ENCODE measurements at regions not wholly inside any gene's neighbourhood (a gene's known extent, or its start where the extent isn't known, plus 50 kb on each side); places are given as distances from the start of the nearest gene placed in this dataset.
"Not testable (repeated sequence)": the region's sequence is repeated elsewhere in the genome, so short reads cannot be mapped to it uniquely, and the experiment has no call there.

DNA sequence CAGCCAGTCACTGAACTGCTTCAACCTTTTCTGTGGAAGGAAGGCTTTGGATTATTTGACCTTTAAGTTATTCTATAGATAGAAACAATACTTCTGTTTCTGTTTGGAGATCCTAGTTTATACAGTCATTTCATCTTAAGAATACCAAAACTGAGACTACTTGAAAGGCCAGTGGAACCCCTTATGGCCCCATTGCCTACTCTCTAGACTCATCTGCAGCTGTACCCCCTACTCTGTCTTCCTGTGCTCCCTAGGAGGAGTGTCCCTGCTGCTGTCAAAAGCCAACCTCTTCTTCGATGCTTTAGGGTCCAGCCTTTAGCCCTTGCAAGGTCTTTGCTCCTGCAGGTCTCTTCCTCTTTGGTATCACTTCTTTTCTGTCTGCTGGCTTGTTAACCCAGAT is 169.6 kb downstream of the EDEM1 start:
- TF ChIP-seq, protein P1, sequence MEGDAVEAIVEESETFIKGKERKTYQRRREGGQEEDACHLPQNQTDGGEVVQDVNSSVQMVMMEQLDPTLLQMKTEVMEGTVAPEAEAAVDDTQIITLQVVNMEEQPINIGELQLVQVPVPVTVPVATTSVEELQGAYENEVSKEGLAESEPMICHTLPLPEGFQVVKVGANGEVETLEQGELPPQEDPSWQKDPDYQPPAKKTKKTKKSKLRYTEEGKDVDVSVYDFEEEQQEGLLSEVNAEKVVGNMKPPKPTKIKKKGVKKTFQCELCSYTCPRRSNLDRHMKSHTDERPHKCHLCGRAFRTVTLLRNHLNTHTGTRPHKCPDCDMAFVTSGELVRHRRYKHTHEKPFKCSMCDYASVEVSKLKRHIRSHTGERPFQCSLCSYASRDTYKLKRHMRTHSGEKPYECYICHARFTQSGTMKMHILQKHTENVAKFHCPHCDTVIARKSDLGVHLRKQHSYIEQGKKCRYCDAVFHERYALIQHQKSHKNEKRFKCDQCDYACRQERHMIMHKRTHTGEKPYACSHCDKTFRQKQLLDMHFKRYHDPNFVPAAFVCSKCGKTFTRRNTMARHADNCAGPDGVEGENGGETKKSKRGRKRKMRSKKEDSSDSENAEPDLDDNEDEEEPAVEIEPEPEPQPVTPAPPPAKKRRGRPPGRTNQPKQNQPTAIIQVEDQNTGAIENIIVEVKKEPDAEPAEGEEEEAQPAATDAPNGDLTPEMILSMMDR (IDR thresholded peaks at IDR 0.05) = no peak
- no peak for TF ChIP-seq POLR2A (IDR thresholded peaks at IDR 0.05)
- TF ChIP-seq EP300 (IDR thresholded peaks at IDR 0.05) = no peak
- Histone ChIP-seq H3K27me3 (no peaks in the 10 kb centered on the region), H3K4me1 (ENCODE audit: insufficient read depth) (no peaks in the 10 kb centered on the region), H3K4me3 (no peak overlapping the region), H3K36me3 (no peaks in the 10 kb centered on the region), H3K9me3 (no peaks in the 10 kb centered on the region), H3K27ac (no peak overlapping the region)
- intact Hi-C loops (cut with DNase I) = no loop called here
- no peak for DNase-seq
- WGBS, 3 donors = 84 to 92% (median 87%) methylated on average over 1 of the region's 1 CpG

DNA sequence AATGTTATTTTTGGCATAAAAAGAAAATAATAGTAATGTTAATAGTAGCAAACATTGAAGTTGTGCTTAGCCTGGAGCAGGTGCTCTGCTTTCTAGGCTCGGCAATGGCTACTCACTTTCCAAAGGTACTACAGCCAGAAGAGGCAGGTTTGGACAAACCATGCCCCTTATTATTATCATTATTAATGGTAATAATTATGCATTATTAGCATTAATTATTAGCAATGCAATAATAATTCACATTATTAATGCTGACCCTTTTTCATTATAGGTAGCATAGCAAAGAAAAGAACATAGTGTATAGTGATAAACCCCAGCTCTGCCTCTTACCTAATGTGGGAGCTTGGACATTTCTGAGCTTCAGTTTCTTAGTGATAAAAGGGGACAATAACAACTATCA is 171.4 kb downstream of the EDEM1 start:
- Histone ChIP-seq H3K27ac (no peak overlapping the region), H3K4me1 (ENCODE audit: insufficient read depth) (no peaks in the 10 kb centered on the region), H3K36me3 (no peaks in the 10 kb centered on the region), H3K4me3 (no peak overlapping the region), H3K9me3 (no peaks in the 10 kb centered on the region), H3K27me3 (no peaks in the 10 kb centered on the region)
- WGBS, 3 donors = 90 to 94% (median 93%) methylated on average over 1 of the region's 1 CpG
- DNase-seq = no peak
- intact Hi-C loops (cut with DNase I) = no loop called here
- TF ChIP-seq POLR2A (IDR thresholded peaks at IDR 0.05) = no peak
- TF ChIP-seq, protein P1 (IDR thresholded peaks at IDR 0.05) = no peak
- TF ChIP-seq EP300 (IDR thresholded peaks at IDR 0.05) = no peak

- Histone ChIP-seq H3K27ac (no peak overlapping the region), H3K9me3 (no peaks in the 10 kb centered on the region), H3K4me1 (ENCODE audit: insufficient read depth) (no peaks in the 10 kb centered on the region), H3K4me3 (no peak overlapping the region), H3K36me3 (no peaks in the 10 kb centered on the region), H3K27me3 (no peaks in the 10 kb centered on the region)
- TF ChIP-seq, protein P1 (IDR thresholded peaks at IDR 0.05) = no peak
- no peak for TF ChIP-seq EP300 (IDR thresholded peaks at IDR 0.05)
- no peak for TF ChIP-seq POLR2A (IDR thresholded peaks at IDR 0.05)
- 90 to 94% (median 91%) methylated on average over 3 of the region's 3 CpGs for WGBS, 3 donors
- intact Hi-C loops (cut with DNase I) = no loop called here
- DNase-seq = no peak
Measured at GRCh38 chr3:5360453-5360852, 172.9 kb downstream of the EDEM1 start.

DNA sequence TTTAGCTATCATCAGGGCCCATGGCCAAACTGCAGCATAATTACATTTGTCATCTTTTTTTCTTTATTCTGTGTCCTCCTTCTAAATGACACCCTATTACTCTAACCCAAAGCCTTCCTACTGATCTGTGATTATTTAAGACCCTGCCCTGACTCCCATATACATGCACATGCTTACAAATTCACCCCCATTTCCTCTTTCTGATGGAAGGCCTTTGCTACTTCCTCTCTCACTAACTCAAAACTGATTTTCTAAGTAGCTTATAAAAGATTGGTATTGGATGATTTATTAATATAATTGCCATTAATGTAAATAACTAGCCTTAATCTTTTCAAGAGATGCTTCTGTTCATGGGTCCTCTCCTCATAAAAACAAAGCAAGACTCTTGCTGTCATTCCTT is 179.2 kb downstream of the EDEM1 start:
- no peak overlapping the region for H3K4me3 ChIP-seq
- H3K27ac ChIP-seq = no peak overlapping the region
- intact Hi-C loops (cut with DNase I) = no loop called here
- no peaks in the 10 kb centered on the region for H3K36me3 ChIP-seq
- H3K9me3 ChIP-seq = no peaks in the 10 kb centered on the region
- no peak for DNase-seq
- no peak for TF ChIP-seq EP300 (IDR thresholded peaks at IDR 0.05)
- TF ChIP-seq POLR2A (IDR thresholded peaks at IDR 0.05) = no peak
- TF ChIP-seq, protein P1 (IDR thresholded peaks at IDR 0.05) = no peak
- H3K27me3 ChIP-seq = no peaks in the 10 kb centered on the region
- H3K4me1 ChIP-seq (ENCODE audit: insufficient read depth) = no peaks in the 10 kb centered on the region

GRCh38 chr3:5371555-5371954 is 184.0 kb downstream of the EDEM1 start:
- H3K27ac ChIP-seq; intact Hi-C loops (cut with DNase I); H3K36me3 ChIP-seq; H3K9me3 ChIP-seq; DNase-seq; H3K4me1 ChIP-seq (ENCODE audit: insufficient read depth); H3K4me3 ChIP-seq; H3K27me3 ChIP-seq: not testable (repeated sequence)
- whole genome bisulfite sequencing, 3 donors = 87 to 93% (median 90%) methylated on average over 2 of the region's 2 CpGs
